Upper lobe of left lung (tissue), 6 donors: ENCODE measurements at regions not wholly inside any gene's neighbourhood (a gene's known extent, or its start where the extent isn't known, plus 50 kb on each side); places are given as distances from the start of the nearest gene placed in this dataset.

Experiments used
- ATAC-seq, 2 donors: fragments of 200-7000 bp; cut with Tn5 transposase; one replicate each; pipeline ENCODE4 v1.9.1; 2022; ENCODE audit warnings: mild to moderate bottlenecking in 2 of 2, moderate library complexity in 2 of 2; ENCODE audit not compliant: low FRiP score in 2 of 2
- DNase-seq, 2 donors: peaks; one replicate each; pipeline ENCODE4 v3.0.0-alpha.2; 2019 to 2020
- H3K27ac ChIP-seq, 4 donors: fragments of 200-600 bp; sonication (generic); one replicate each; pipeline ENCODE4 v1.5.1; 2016 to 2019
- H3K27me3 ChIP-seq, 4 donors: fragments of 200-600 bp; sonication (generic); one replicate each; pipeline ENCODE4 v1.5.1; 2017 to 2019
- H3K36me3 ChIP-seq, 4 donors: fragments of 200-600 bp; sonication (generic); one replicate each; pipeline ENCODE4 v1.5.1; 2016 to 2019
- H3K4me1 ChIP-seq, 4 donors: fragments of 200-600 bp; sonication (generic); one replicate each; pipeline ENCODE4 v1.5.1; 2018 to 2019
- H3K4me3 ChIP-seq, 4 donors: fragments of 200-600 bp; sonication (generic); one replicate each; pipeline ENCODE4 v1.5.1; 2017 to 2019; ENCODE audit warnings: mild to moderate bottlenecking in 2 of 4, moderate library complexity in 1 of 4
- H3K9me3 ChIP-seq, 4 donors: fragments of 200-600 bp; sonication (generic); one replicate each; pipeline ENCODE4 v1.5.1; 2018 to 2019
- CTCF ChIP-seq, 6 experiments: fragments of 450-650 bp in 4 of 6; fragments of 200-600 bp in 2 of 6; sonication (generic) in 2 of 6; IDR thresholded peaks; one replicate each; pipeline ENCODE4 v1.5.1; 2016 to 2019; ENCODE audit warnings: antibody characterized with exemption in 6 of 6
- EP300 ChIP-seq, 4 donors: sonication (generic); formaldehyde crosslinking; IDR thresholded peaks; one replicate each; pipeline ENCODE4 v1.5.1; 2017; ENCODE audit warnings: antibody characterized with exemption in 4 of 4, control low read depth in 2 of 4
- POLR2A ChIP-seq, 4 donors: fragments of 450-650 bp; IDR thresholded peaks; one replicate each; pipeline ENCODE4 v1.5.1; 2016 to 2017; ENCODE audit warnings: antibody characterized with exemption in 4 of 4, mild to moderate bottlenecking in 2 of 4
- POLR2AphosphoS5 ChIP-seq, 2 donors: sonication (generic); formaldehyde crosslinking; IDR thresholded peaks; one replicate each; pipeline ENCODE4 v1.5.1; 2017; ENCODE audit warnings: antibody characterized with exemption in 2 of 2
- WGBS, 2 donors: methylation state at CpG; one replicate each; pipeline ENCODE4 v1.1.5; 2017 to 2018; 5-methylcytosine and 5-hydroxymethylcytosine counted together
- donor health status: DM: no; HTN: no; CAD: no; lungs with moderate emphysema.
- donor health status: DM: no; HTN: yes; CAD: no; lungs with severe emphysema.

GRCh38 chr22:26853495-26853894, 196.1 kb downstream of the MIAT start:
- H3K4me1 ChIP-seq, result no peaks in the 10 kb centered on the region
- WGBS, 2 donors, result 91 to 93% methylated on average over 2 of the region's 2 CpGs
- H3K36me3 ChIP-seq, result no peaks in the 10 kb centered on the region
- no peaks in the 10 kb centered on the region for H3K27me3 ChIP-seq
- TF ChIP-seq CTCF (IDR thresholded peaks at IDR 0.05) (no peak), POLR2AphosphoS5 (IDR thresholded peaks at IDR 0.05) (no peak), EP300 (IDR thresholded peaks at IDR 0.05) (no peak), POLR2A (IDR thresholded peaks at IDR 0.05) (no peak)
- ATAC-seq (no peak), DNase-seq (no peak)
- no peak overlapping the region for H3K4me3 ChIP-seq
- no peak overlapping the region for H3K27ac ChIP-seq
- H3K9me3 ChIP-seq, result no peaks in the 10 kb centered on the region

GRCh38 chr22:26857169-26857568, 199.8 kb downstream of the MIAT start:
- H3K4me1 ChIP-seq, result no peaks in the 10 kb centered on the region

GRCh38 chr22:26860301-26860700, 202.9 kb downstream of the MIAT start:
- Histone ChIP-seq H3K4me1 (no peaks in the 10 kb centered on the region), H3K36me3 (no peaks in the 10 kb centered on the region), H3K27me3 (no peaks in the 10 kb centered on the region), H3K9me3 (no peaks in the 10 kb centered on the region), H3K4me3 (no peak overlapping the region), H3K27ac (no peak overlapping the region)
- 91 to 92% methylated on average over 9 of the region's 9 CpGs for WGBS, 2 donors
- no peak for DNase-seq
- no peak for ATAC-seq
- no peak for TF ChIP-seq POLR2A (IDR thresholded peaks at IDR 0.05)
- no peak for TF ChIP-seq EP300 (IDR thresholded peaks at IDR 0.05)
- no peak for TF ChIP-seq POLR2AphosphoS5 (IDR thresholded peaks at IDR 0.05)
- no peak for TF ChIP-seq CTCF (IDR thresholded peaks at IDR 0.05)

More at GRCh38 chr22:26857169-26857568, 199.8 kb downstream of the MIAT start:
- Histone ChIP-seq H3K9me3 (no peaks in the 10 kb centered on the region), H3K4me3 (no peak overlapping the region), H3K27ac (no peak overlapping the region), H3K36me3 (no peaks in the 10 kb centered on the region), H3K27me3 (no peaks in the 10 kb centered on the region)
- TF ChIP-seq POLR2AphosphoS5 (IDR thresholded peaks at IDR 0.05), result no peak
- TF ChIP-seq CTCF (IDR thresholded peaks at IDR 0.05), result no peak
- no peak for TF ChIP-seq EP300 (IDR thresholded peaks at IDR 0.05)
- no peak for TF ChIP-seq POLR2A (IDR thresholded peaks at IDR 0.05)
- ATAC-seq, result no peak
- 82 to 88% methylated on average over 5 of the region's 5 CpGs for WGBS, 2 donors
- no peak for DNase-seq

GRCh38 chr22:26865021-26865420, 207.6 kb downstream of the MIAT start:
- TF ChIP-seq CTCF (IDR thresholded peaks at IDR 0.05) (no peak), POLR2A (IDR thresholded peaks at IDR 0.05) (no peak), POLR2AphosphoS5 (IDR thresholded peaks at IDR 0.05) (no peak), EP300 (IDR thresholded peaks at IDR 0.05) (no peak)
- H3K4me1 ChIP-seq, result no peaks in the 10 kb centered on the region
- H3K9me3 ChIP-seq, result no peaks in the 10 kb centered on the region
- no peaks in the 10 kb centered on the region for H3K36me3 ChIP-seq
- no peaks in the 10 kb centered on the region for H3K27me3 ChIP-seq
- ATAC-seq, result no peak
- 96 to 97% methylated on average over 1 of the region's 1 CpG for WGBS, 2 donors
- no peak overlapping the region for H3K27ac ChIP-seq
- no peak for DNase-seq
- H3K4me3 ChIP-seq, result no peak overlapping the region

GRCh38 chr22:26883393-26883792, 226.0 kb downstream of the MIAT start:
- Histone ChIP-seq H3K27me3 (no peaks in the 10 kb centered on the region), H3K36me3 (no peaks in the 10 kb centered on the region), H3K4me1 (no peaks in the 10 kb centered on the region), H3K4me3 (no peak overlapping the region), H3K9me3 (no peaks in the 10 kb centered on the region), H3K27ac (no peak overlapping the region)
- WGBS, 2 donors, result 90 to 91% methylated on average over 4 of the region's 4 CpGs
- ATAC-seq, result no peak
- DNase-seq, result no peak
- TF ChIP-seq POLR2A (IDR thresholded peaks at IDR 0.05) (no peak), POLR2AphosphoS5 (IDR thresholded peaks at IDR 0.05) (no peak), EP300 (IDR thresholded peaks at IDR 0.05) (no peak), CTCF (IDR thresholded peaks at IDR 0.05) (no peak)
